ENCODE measurements at regions not wholly inside any gene's neighbourhood (a gene's known extent, or its start where the extent isn't known, plus 50 kb on each side); places are given as distances from the start of the nearest gene placed in this dataset.

DNA sequence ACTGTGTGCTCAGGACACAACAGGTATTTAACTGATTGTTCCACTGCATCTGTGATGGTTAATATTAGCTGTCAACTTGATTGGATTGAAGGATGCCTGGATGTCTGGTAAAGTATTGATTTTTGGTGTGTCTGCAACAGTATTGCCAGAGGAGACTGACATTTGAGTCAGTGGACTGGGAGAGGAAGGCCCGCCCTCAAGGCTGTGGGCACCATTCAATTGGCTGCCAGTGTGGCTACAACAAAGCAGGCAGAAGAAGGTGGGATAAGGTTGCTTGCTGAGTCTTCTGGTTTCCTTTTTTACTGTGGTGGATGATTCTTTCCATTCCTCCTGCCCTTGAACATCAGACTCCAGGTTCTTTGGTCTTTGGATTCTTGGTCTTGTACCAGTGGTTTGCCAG lies 137.1 kb upstream of the FAM13C start:
- BruUV-seq (replicated peaks), result no TSS peak
- TF ChIP-seq EZH2 (IDR thresholded peaks at IDR 0.05; ENCODE audit: low read depth) (no peak), CTCF (conservative IDR thresholded peaks at IDR 0.05) (no peak)

DNA sequence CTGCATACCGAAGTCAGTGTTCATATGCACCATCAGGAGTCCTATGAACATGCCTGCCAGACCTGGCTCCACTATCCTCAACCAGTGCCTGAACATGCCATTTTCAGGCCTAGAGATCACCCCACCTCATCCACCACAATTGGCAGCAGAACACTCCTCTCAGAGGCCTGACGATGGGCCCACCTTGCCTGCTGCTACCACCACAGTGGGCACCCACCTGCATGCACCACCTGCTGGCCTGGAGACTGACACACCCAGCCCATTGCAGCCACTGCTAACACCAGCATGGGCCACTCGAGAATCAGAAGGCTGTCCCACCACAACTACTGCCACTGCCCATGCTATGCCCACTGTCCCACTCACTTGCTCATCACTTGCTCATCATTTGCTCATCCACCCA lies 130.7 kb upstream of the FAM13C start:
- ChIA-PET POLR2A (ENCODE audit: unreplicated experiment) (no interaction called here), CTCF (interaction anchor here (0.6 kb wide), 1 partner anchor 222 kb away, joined by 4 read pairs; no protein-coding TSS in a partner anchor)
- Histone ChIP-seq H2AFZ (no peak overlapping the region), H3K4me1 (replicated peaks; ENCODE audit: insufficient read depth) (no peaks in the 10 kb centered on the region), H3K79me2 (ENCODE audit: low read depth) (no peaks in the 10 kb centered on the region), H3F3A (ENCODE audit: insufficient read depth, low read depth) (no peaks in the 10 kb centered on the region), H3K4me2 (no peak overlapping the region), H3K36me3 (ENCODE audit: low read depth) (no peaks in the 10 kb centered on the region), H3K9me3 (ENCODE audit: insufficient read depth, low read depth) (peaks cover 7% of the 10 kb centered on the region; the same call in 1 of the 2 replicates), H3K4me3 (no peak overlapping the region), H3K27ac (no peak overlapping the region), H3K9me2 (ENCODE audit: insufficient read depth) (no peaks in the 10 kb centered on the region), H4K20me1 (ENCODE audit: insufficient read depth) (no peaks in the 10 kb centered on the region), H3K27me3 (ENCODE audit: insufficient read depth, low read depth) (no peaks in the 10 kb centered on the region)
- DNase-seq, result no peak
- intact Hi-C loops (cut with micrococcal nuclease; ENCODE audit: unreplicated experiment), result no loop called here
- BruUV-seq (replicated peaks), result no TSS peak
- TF ChIP-seq EZH2 (IDR thresholded peaks at IDR 0.05; ENCODE audit: low read depth) (no peak), CTCF (conservative IDR thresholded peaks at IDR 0.05) (no peak)

More for the DNA sequence above, 137.1 kb upstream of the FAM13C start:
- DNase-seq, result no peak
- Histone ChIP-seq H3K27ac (no peak overlapping the region), H3K9me2 (ENCODE audit: insufficient read depth) (no peaks in the 10 kb centered on the region), H3K4me1 (replicated peaks; ENCODE audit: insufficient read depth) (no peaks in the 10 kb centered on the region), H3F3A (ENCODE audit: insufficient read depth, low read depth) (no peaks in the 10 kb centered on the region), H3K36me3 (ENCODE audit: low read depth) (no peaks in the 10 kb centered on the region), H3K79me2 (ENCODE audit: low read depth) (no peaks in the 10 kb centered on the region), H4K20me1 (ENCODE audit: insufficient read depth) (no peaks in the 10 kb centered on the region), H3K9me3 (ENCODE audit: insufficient read depth, low read depth) (peaks cover 7% of the 10 kb centered on the region; the same call in 1 of the 2 replicates), H3K4me2 (no peak overlapping the region), H3K4me3 (no peak overlapping the region), H2AFZ (no peak overlapping the region), H3K27me3 (ENCODE audit: insufficient read depth, low read depth) (no peaks in the 10 kb centered on the region)
- ChIA-PET POLR2A (ENCODE audit: unreplicated experiment) (no interaction called here), CTCF (no interaction called here)
- intact Hi-C loops (cut with micrococcal nuclease; ENCODE audit: unreplicated experiment), result no loop called here

DNA sequence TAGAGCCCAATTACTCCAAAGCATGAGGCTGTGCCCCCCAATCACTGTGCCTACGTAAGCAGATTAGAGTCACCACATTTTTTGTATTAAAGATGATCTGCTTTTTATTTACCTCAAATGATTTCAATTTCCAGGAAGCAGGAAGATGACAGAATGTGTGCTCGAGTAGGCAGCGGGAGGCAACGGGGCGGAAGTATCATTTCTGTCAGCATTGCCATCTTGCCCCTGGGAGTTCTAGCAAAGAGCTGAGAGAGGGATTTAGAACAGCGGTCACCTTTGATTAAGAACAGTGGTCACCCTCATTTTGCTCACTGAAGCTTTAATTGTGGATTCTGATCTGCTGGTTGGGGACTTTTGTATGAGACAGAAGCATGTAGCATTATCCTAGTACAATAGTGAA lies 117.1 kb upstream of the FAM13C start:
- H3K9me2 ChIP-seq (ENCODE audit: insufficient read depth), result no peaks in the 10 kb centered on the region
- no peaks in the 10 kb centered on the region for H3K79me2 ChIP-seq (ENCODE audit: low read depth)
- no peaks in the 10 kb centered on the region for H4K20me1 ChIP-seq (ENCODE audit: insufficient read depth)
- no peaks in the 10 kb centered on the region for H3K9me3 ChIP-seq (ENCODE audit: insufficient read depth, low read depth)
- DNase-seq, result no peak
- no peak for TF ChIP-seq EZH2 (IDR thresholded peaks at IDR 0.05; ENCODE audit: low read depth)
- no peak for TF ChIP-seq CTCF (conservative IDR thresholded peaks at IDR 0.05)
- H3K4me1 ChIP-seq (replicated peaks; ENCODE audit: insufficient read depth), result no peaks in the 10 kb centered on the region
- no peak overlapping the region for H3K4me3 ChIP-seq
- no peaks in the 10 kb centered on the region for H3F3A ChIP-seq (ENCODE audit: insufficient read depth, low read depth)
- H3K27ac ChIP-seq, result no peak overlapping the region
- intact Hi-C loops (cut with micrococcal nuclease; ENCODE audit: unreplicated experiment), result no loop called here
- no peaks in the 10 kb centered on the region for H3K36me3 ChIP-seq (ENCODE audit: low read depth)
- no peak overlapping the region for H2AFZ ChIP-seq
- POLR2A ChIA-PET (ENCODE audit: unreplicated experiment), result no interaction called here
- no TSS peak for BruUV-seq (replicated peaks)
- CTCF ChIA-PET, result no interaction called here
- no peak overlapping the region for H3K4me2 ChIP-seq
- no peaks in the 10 kb centered on the region for H3K27me3 ChIP-seq (ENCODE audit: insufficient read depth, low read depth)
